H1 (cell line): ENCODE measurements at regions not wholly inside any gene's neighbourhood (a gene's known extent, or its start where the extent isn't known, plus 50 kb on each side); places are given as distances from the start of the nearest gene placed in this dataset.

Experiments used
- CTCF ChIA-PET: fragments of 300-600 bp; sonication (Branson Sonifier 250); formaldehyde crosslinking; loops from one replicate; lab custom pipeline; 2021; ENCODE audit not compliant: partially characterized antibody; lab: Charles Lee
- POLR2A ChIA-PET: fragments of 300-600 bp; sonication (Branson Sonifier 250); formaldehyde crosslinking; loops from one replicate; lab custom pipeline; 2021; ENCODE audit warnings: inconsistent platforms; ENCODE audit not compliant: partially characterized antibody; lab: Charles Lee
- DNase-seq, 2 experiments: peaks; one replicate each; pipeline versions ENCODE4 v3.0.0 to v3.0.0-alpha.2; 2010 to 2022; ENCODE audit warnings: low spot score in 2 of 2, low read depth in 1 of 2, mixed read lengths in 1 of 2
- FAIRE-seq: peaks from 2 replicates; lab custom pipeline; 2011; peaks lifted over from hg19 to GRCh38; lab: Jason Lieb, UNC
- H2AFZ ChIP-seq: 2 replicates; pipeline ENCODE4 v1.8.1; 2012; ENCODE audit warnings: low read length, inconsistent platforms
- H2AK5ac ChIP-seq: 2 replicates; pipeline ENCODE4 v1.6.1; 2013; ENCODE audit warnings: low read depth, low read length
- H2BK120ac ChIP-seq: replicated peaks from 2 replicates; pipeline ENCODE3; 2013; ENCODE audit warnings: low read depth, low read length, inconsistent platforms
- H2BK12ac ChIP-seq: 2 replicates; pipeline ENCODE4 v1.6.1; 2013; ENCODE audit warnings: low read depth, low read length
- H2BK15ac ChIP-seq: 2 replicates; pipeline ENCODE4 v1.6.1; 2013; ENCODE audit warnings: low read length
- H2BK20ac ChIP-seq: 2 replicates; pipeline ENCODE4 v1.6.1; 2013; ENCODE audit warnings: low read length
- H2BK5ac ChIP-seq: 2 replicates; pipeline ENCODE4 v1.6.1; 2013; ENCODE audit warnings: low read depth, low read length
- H3K14ac ChIP-seq: 2 replicates; pipeline ENCODE4 v1.6.1; 2013; ENCODE audit warnings: inconsistent platforms; ENCODE audit not compliant: insufficient read length
- H3K18ac ChIP-seq: 2 replicates; pipeline ENCODE4 v1.6.1; 2013; ENCODE audit warnings: low read length; ENCODE audit errors: extremely low read depth
- H3K23ac ChIP-seq: 2 replicates; pipeline ENCODE4 v1.6.1; 2013; ENCODE audit warnings: inconsistent platforms; ENCODE audit not compliant: insufficient read length
- H3K23me2 ChIP-seq: 2 replicates; pipeline ENCODE4 v1.6.1; 2013; ENCODE audit warnings: low read depth, low read length
- H3K27ac ChIP-seq: 2 replicates; pipeline ENCODE4 v1.6.1; 2011; ENCODE audit warnings: low read depth, low read length, inconsistent platforms
- H3K27me3 ChIP-seq, 4 experiments: replicated peaks in 1 of 4; 1 replicate in 1 of 4; 2 replicates in 3 of 4; pipeline versions ENCODE4 v1.6.1 to v1.8.1; 2011 to 2013; ENCODE audit warnings: low read length in 3 of 4, mild to moderate bottlenecking in 3 of 4, inconsistent platforms in 2 of 4, mixed read lengths in 2 of 4, moderate library complexity in 1 of 4; ENCODE audit not compliant: control insufficient read depth in 3 of 4, insufficient read depth in 3 of 4; ENCODE audit errors: extremely low read depth in 1 of 4
- H3K36me3 ChIP-seq, 4 experiments: 2 replicates each; pipeline versions ENCODE4 v1.6.1 to v1.8.1; 2011 to 2013; ENCODE audit warnings: mild to moderate bottlenecking in 4 of 4, low read length in 3 of 4, moderate library complexity in 2 of 4, control low read depth in 1 of 4, inconsistent platforms in 1 of 4; ENCODE audit not compliant: insufficient read depth in 4 of 4, control insufficient read depth in 2 of 4
- H3K4ac ChIP-seq: replicated peaks from 2 replicates; pipeline ENCODE3; 2013; ENCODE audit warnings: low read length, low read depth, mixed read lengths, inconsistent platforms; ENCODE audit not compliant: insufficient read length
- H3K4me1 ChIP-seq, 4 experiments: replicated peaks in 1 of 4; 1 replicate in 1 of 4; 2 replicates in 3 of 4; pipeline versions ENCODE4 v1.6.1 to v1.8.1; 2011 to 2013; ENCODE audit warnings: low read length in 3 of 4, inconsistent platforms in 2 of 4, mixed read lengths in 1 of 4; ENCODE audit not compliant: insufficient read depth in 4 of 4, control insufficient read depth in 3 of 4
- H3K4me2 ChIP-seq, 2 experiments: 2 replicates each; pipeline versions ENCODE4 v1.6.1 to v1.8.1; 2011 to 2013; ENCODE audit warnings: low read depth in 2 of 2, low read length in 2 of 2, control low read depth in 1 of 2, inconsistent platforms in 1 of 2, mild to moderate bottlenecking in 1 of 2; ENCODE audit not compliant: insufficient read depth in 1 of 2
- H3K4me3 ChIP-seq, 4 experiments: fragments of 200-600, 300-600 bp in 1 of 4; sonication (generic), shearing (Covaris generic), sonication (Bioruptor Twin) in 1 of 4; 2 replicates each; pipeline versions ENCODE4 v1.5.1 to v1.8.1; 2011 to 2016; ENCODE audit warnings: low read length in 4 of 4, low read depth in 3 of 4, control low read depth in 2 of 4, inconsistent platforms in 2 of 4, mild to moderate bottlenecking in 2 of 4, mixed read lengths in 1 of 4, moderate library complexity in 1 of 4; ENCODE audit not compliant: insufficient read depth in 2 of 4; ENCODE audit errors: extremely low read depth in 1 of 4
- H3K56ac ChIP-seq: replicated peaks from 2 replicates; pipeline ENCODE3; 2013; ENCODE audit warnings: low read depth, mild to moderate bottlenecking, mixed read lengths, low read length, inconsistent platforms; ENCODE audit not compliant: insufficient read length
- H3K79me1 ChIP-seq: 2 replicates; pipeline ENCODE4 v1.6.1; 2013; ENCODE audit warnings: low read depth, low read length, control low read depth
- H3K79me2 ChIP-seq, 2 experiments: 2 replicates each; pipeline versions ENCODE4 v1.6.1 to v1.8.1; 2012 to 2013; ENCODE audit warnings: low read length in 2 of 2, mild to moderate bottlenecking in 2 of 2, inconsistent platforms in 1 of 2; ENCODE audit not compliant: insufficient read depth in 2 of 2, control insufficient read depth in 1 of 2
- H3K9ac ChIP-seq, 4 experiments: replicated peaks in 1 of 4; 1 replicate in 1 of 4; 2 replicates in 3 of 4; pipeline versions ENCODE4 v1.6.1 to v1.8.1; 2011 to 2013; ENCODE audit warnings: low read depth in 3 of 4, low read length in 3 of 4, control low read depth in 2 of 4, mild to moderate bottlenecking in 2 of 4, moderate library complexity in 2 of 4, inconsistent platforms in 1 of 4; ENCODE audit errors: extremely low read depth in 1 of 4
- H3K9me3 ChIP-seq, 2 experiments: 2 replicates each; pipeline versions ENCODE4 v1.6.1 to v1.8.1; 2012 to 2013; ENCODE audit warnings: mild to moderate bottlenecking in 2 of 2, moderate library complexity in 2 of 2, control low read depth in 1 of 2, inconsistent platforms in 1 of 2, low read depth in 1 of 2, low read length in 1 of 2, mixed read lengths in 1 of 2; ENCODE audit not compliant: insufficient read depth in 2 of 2
- H4K20me1 ChIP-seq, 2 experiments: replicated peaks in 1 of 2; 2 replicates each; pipeline versions ENCODE3 to v1.8.1; 2011 to 2013; ENCODE audit warnings: inconsistent platforms in 2 of 2, low read length in 2 of 2, mild to moderate bottlenecking in 1 of 2; ENCODE audit not compliant: insufficient read depth in 2 of 2, control insufficient read depth in 1 of 2
- H4K5ac ChIP-seq: 2 replicates; pipeline ENCODE4 v1.6.1; 2013; ENCODE audit warnings: low read length, low read depth, mixed read lengths, inconsistent platforms; ENCODE audit not compliant: insufficient read length
- H4K8ac ChIP-seq: 2 replicates; pipeline ENCODE4 v1.8.0; 2013; ENCODE audit warnings: mild to moderate bottlenecking, moderate library complexity, low read length, inconsistent platforms; ENCODE audit not compliant: insufficient read depth; ENCODE audit errors: extremely low read depth
- H4K91ac ChIP-seq: replicated peaks from 2 replicates; pipeline ENCODE3; 2013; ENCODE audit warnings: low read length, mixed read lengths, inconsistent platforms; ENCODE audit not compliant: insufficient read length
- BACH1 ChIP-seq: IDR thresholded peaks from 2 replicates; pipeline ENCODE4 v1.6.1; 2012; ENCODE audit warnings: low read length, improper control_type of control experiment
- CBX5 ChIP-seq: fragments of 300-800, 300-1000 bp; sonication (generic); IDR thresholded peaks from 2 replicates; pipeline ENCODE4 v1.7.1; 2016; ENCODE audit warnings: antibody characterized with exemption, low read length, low read depth
- EZH2 ChIP-seq: fragments of 200-600 bp; sonication (generic); IDR thresholded peaks from 2 replicates; pipeline ENCODE4 v1.7.1; 2012; ENCODE audit warnings: low read depth, mild to moderate bottlenecking, moderate library complexity, low read length, inconsistent platforms; ENCODE audit not compliant: severe bottlenecking
- POLR2A ChIP-seq, 2 experiments: IDR thresholded peaks; 1 replicate in 1 of 2; 2 replicates in 1 of 2; pipeline ENCODE4 v1.6.1; 2011; ENCODE audit warnings: low read depth in 2 of 2, low read length in 2 of 2, mild to moderate bottlenecking in 2 of 2; ENCODE audit errors: control extremely low read depth in 1 of 2
- POU5F1 ChIP-seq: IDR thresholded peaks from 2 replicates; pipeline ENCODE4 v1.6.1; 2011; ENCODE audit warnings: low read depth, mild to moderate bottlenecking, low read length, moderate library complexity
- SIRT6 ChIP-seq: IDR thresholded peaks from one replicate; pipeline ENCODE4 v1.7.1; 2012; ENCODE audit warnings: low read length, inconsistent platforms
- SUZ12 ChIP-seq: fragments of 200-600 bp; sonication (generic); IDR thresholded peaks from 2 replicates; pipeline ENCODE4 v1.6.1; 2012; ENCODE audit warnings: mild to moderate bottlenecking, inconsistent platforms, low read length, moderate library complexity, mixed read lengths
- TCF12 ChIP-seq: IDR thresholded peaks from 2 replicates; pipeline ENCODE4 v1.6.1; 2011; ENCODE audit warnings: low read depth, mild to moderate bottlenecking, low read length
- WGBS, 2 experiments: shearing (Covaris generic) in 1 of 2; methylation state at CpG; one replicate each; pipeline versions ENCODE4 v1.1.6 to v1.1.7; 2013 to 2015; ENCODE audit warnings: low lambda C conversion rate in 2 of 2, mixed read lengths in 2 of 2, inconsistent platforms in 1 of 2, low coverage in 1 of 2, missing lambda C conversion rate in 1 of 2; ENCODE audit not compliant: insufficient replicate concordance in 2 of 2, insufficient coverage in 1 of 2, insufficient read length in 1 of 2; ENCODE audit errors: extremely low coverage in 1 of 2, missing lambda C conversion rate in 1 of 2; 5-methylcytosine and 5-hydroxymethylcytosine counted together

DNA sequence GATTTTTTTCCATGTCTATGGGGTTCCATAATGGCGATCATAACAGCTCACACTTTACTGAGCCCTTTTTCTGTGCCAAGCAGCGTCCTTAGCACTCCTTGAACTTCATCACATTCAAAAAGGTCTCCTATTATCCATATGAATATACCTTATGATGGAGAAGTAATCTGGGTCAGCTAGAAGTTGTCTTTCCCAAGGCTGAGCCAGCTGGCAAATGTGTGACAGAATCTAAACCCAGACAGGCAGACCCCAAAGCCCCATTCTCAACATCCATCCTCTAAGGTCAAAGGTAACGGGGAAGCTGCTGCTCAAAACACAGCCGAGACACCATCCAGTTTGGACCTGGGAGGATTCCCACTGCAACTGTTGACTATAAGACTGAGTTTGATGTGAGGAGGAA lies 249.6 kb downstream of the PRDM2 start:
- TF ChIP-seq BACH1 (no peak), POLR2A (IDR thresholded peaks at IDR 0.05; ENCODE audit: control extremely low read depth in 1 of 2, low read depth in 2 of 2, low read length in 2 of 2) (no peak), SUZ12 (no peak), CBX5 (no peak), SIRT6 (no peak), POU5F1 (no peak), EZH2 (no peak), TCF12 (no peak)
- Histone ChIP-seq H2BK5ac (no peak overlapping the region), H3K36me3 (no peaks in the 10 kb centered on the region), H4K20me1 (no peaks in the 10 kb centered on the region), H3K27me3 (no peaks in the 10 kb centered on the region), H2BK15ac (no peak overlapping the region), H3K23ac (no peak overlapping the region), H2AFZ (no peak overlapping the region), H3K18ac (no peak overlapping the region), H3K9me3 (no peaks in the 10 kb centered on the region; a peak in 1 of 4 replicates), H3K4me1 (no peaks in the 10 kb centered on the region), H3K56ac (no peak overlapping the region), H3K14ac (no peak overlapping the region), H3K23me2 (no peaks in the 10 kb centered on the region; the same call in 1 of the 2 replicates), H3K4ac (no peak overlapping the region), H3K9ac (no peak overlapping the region), H4K8ac (no peak overlapping the region), H4K5ac (no peak overlapping the region), H2BK20ac (no peak overlapping the region), H2BK120ac (no peak overlapping the region), H2BK12ac (no peak overlapping the region), H3K79me1 (no peaks in the 10 kb centered on the region; the same call in 1 of the 2 replicates), H3K4me3 (no peak overlapping the region), H4K91ac (no peak overlapping the region), H3K4me2 (no peak overlapping the region), H2AK5ac (no peak overlapping the region), H3K79me2 (no peaks in the 10 kb centered on the region), H3K27ac (no peak overlapping the region)
- FAIRE-seq (no peak), DNase-seq (no peak)
- ChIA-PET POLR2A (no interaction called here), CTCF (interaction anchor here (1.3 kb wide), 2 partner anchors 12 to 1186 kb away, joined by 3 read pairs; no protein-coding TSS in a partner anchor)
- WGBS, 2 experiments, result 85% methylated on average over 4 of the region's 4 CpGs; no CpG with 5 or more reads in 1 of the 2 experiments
